SKM-1 (cell line): ENCODE measurements at regions not wholly inside any gene's neighbourhood (a gene's known extent, or its start where the extent isn't known, plus 50 kb on each side); places are given as distances from the start of the nearest gene placed in this dataset.
"Not testable (repeated sequence)": the region's sequence is repeated elsewhere in the genome, so short reads cannot be mapped to it uniquely, and the experiment has no call there.

Experiments used
- DNase-seq: peaks from one replicate; lab custom pipeline; 2025; ENCODE audit not compliant: unreplicated experiment; lab: John Stamatoyannopoulos, UW

GRCh38 chr2:20130821-20131645 is 79.6 kb upstream of the LAPTM4A start:
- DNase-seq: no peak

- DNase-seq: no peak
These were observed 78.7 kb upstream of the LAPTM4A start for GRCh38 chr2:20130160-20130560.

- DNase-seq: no peak
These were observed 78.1 kb upstream of the LAPTM4A start for GRCh38 chr2:20129331-20130159.

- DNase-seq: no peak
These were observed 77.3 kb upstream of the LAPTM4A start for GRCh38 chr2:20128506-20129330.

DNA sequence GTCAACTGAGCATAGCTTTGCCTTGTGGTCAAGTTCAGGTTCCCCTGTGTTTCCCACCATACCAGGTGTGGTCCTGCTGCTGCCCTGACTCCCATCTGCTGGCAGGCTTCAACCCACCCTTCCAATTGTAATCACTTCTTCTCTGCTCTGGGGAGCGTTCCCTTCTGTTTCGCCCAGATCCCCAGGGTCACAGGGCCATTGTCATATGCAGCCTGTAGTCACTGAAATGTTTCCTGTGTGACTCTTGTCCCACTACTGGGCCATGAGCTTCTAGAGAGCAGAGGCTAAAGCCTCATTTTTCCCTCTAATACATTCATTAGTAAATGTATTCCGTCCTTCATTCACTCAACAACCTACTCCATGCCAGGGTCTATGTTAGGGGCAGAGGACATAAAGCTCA is 75.0 kb upstream of the LAPTM4A start:
- no peak for DNase-seq

DNA sequence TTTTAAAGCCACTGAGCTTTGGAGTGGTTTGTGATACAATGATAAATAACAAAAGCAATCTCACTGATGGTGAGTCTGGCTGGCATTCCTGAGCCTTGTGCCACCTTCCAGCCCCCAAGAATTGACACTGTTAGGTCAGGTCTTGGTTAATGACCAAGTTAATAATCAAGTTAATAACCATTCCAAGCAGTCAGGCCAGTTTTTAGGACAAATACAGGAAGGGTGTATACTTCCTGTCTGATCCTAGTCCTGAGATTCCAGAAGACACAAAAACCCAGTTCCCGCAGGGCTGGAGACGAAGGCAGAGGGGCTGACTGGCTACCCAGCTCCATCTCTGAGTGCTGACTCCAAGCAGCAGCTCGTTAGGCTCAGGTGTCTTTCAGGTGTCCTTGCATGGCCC is 74.6 kb upstream of the LAPTM4A start:
- DNase-seq: no peak

GRCh38 chr2:20125616-20126015 is 74.2 kb upstream of the LAPTM4A start:
- no peak for DNase-seq

GRCh38 chr2:20125164-20125563 is 73.7 kb upstream of the LAPTM4A start:
- no peak for DNase-seq

- DNase-seq: no peak
These were observed 72.6 kb upstream of the LAPTM4A start for GRCh38 chr2:20123871-20124594.

GRCh38 chr2:20122864-20123263 is 71.4 kb upstream of the LAPTM4A start:
- DNase-seq: no peak

DNA sequence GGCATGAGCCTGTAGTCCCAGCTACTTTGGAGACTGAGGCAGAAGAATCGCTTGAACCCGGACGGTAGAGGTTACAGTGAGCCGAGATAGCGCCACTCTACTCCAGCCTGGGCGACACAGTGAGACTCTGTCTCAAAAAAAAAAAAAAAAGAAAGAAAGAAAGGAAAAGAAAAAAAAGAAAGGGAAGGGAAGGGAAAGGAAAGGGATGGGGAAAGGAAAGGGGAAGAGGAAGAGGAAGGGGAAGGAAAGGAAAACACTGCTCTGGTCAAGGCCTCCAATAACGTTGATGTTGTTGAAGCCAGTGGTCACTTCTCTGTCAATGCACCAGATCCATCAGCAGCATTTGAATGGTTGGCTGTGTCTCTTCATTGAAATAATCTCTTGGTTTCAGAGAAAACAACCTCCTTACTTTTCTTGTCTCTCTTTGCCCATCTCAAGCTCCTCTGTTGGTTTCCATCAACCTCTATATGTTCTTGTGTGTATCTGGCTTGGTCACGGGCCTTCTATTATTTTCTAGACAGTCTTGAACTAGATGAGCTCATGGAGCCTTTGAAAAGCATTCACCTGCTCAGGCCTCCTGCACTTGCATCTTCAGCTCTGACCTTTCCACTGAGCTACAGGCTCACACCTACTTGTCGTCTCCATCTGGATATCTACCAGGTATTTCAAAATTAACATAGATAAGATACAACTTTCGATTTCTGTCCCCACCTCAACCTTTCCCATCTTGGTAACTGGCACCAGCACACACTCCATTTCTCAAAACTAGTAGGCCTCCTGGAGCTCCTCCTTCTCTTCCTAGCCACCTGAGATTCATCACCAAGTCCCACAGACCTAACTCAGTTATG is 69.4 kb upstream of the LAPTM4A start:
- no peak for DNase-seq

- no peak for DNase-seq
These were observed 66.6 kb upstream of the LAPTM4A start for GRCh38 chr2:20118051-20118450.

- DNase-seq: no peak
These were observed 64.5 kb upstream of the LAPTM4A start for GRCh38 chr2:20115902-20116301.

- DNase-seq: no peak
These were observed 63.9 kb upstream of the LAPTM4A start for GRCh38 chr2:20115374-20115773.

DNA sequence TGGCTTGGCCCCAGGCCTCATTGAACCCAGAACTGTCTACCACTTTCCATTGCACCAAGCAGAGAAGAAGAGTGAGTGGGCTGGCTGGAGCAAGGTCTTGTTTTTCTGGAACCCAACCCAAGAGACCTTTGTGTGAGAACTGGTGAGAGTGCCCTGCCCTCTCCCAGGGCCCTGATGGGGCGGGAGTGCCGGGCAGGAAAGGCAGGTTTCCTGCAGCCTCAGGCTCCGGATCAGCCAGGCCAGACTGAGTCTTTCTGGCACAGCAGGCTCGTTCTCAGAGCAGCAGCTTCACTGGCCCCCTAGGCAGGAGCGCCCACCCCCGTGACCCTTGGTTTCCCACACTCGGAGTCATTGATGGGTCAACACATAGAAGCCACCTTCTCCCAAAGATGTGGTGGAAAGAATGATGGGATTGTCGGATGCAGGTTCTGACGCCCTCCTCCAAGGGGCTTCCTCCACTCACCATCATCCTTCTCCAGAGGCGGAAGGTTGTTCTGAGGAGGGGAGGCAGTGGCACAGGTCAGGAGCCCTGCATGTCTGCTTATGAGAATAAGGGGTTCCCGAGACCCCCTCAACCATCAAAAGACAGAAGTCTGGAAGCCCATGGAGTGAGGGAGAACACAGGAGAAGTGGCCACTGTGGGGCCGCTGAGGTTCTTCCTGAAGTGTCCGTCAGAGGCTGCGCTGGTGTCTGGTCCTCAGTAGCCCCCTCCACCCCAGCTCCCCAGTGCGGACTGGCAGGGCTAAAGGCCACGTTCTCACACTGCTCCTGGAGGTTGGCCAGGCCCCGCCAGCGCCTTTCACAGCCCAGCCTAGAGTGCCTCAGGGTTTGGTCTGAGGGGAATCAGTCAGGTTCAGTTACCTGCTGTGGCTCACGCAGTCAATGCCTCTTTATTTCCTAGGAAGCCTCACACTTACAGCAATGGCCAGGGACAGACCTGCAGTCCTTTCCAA is 62.8 kb upstream of the LAPTM4A start:
- DNase-seq: no peak

- DNase-seq: no peak
These were observed 61.8 kb upstream of the LAPTM4A start for GRCh38 chr2:20113004-20113796.

GRCh38 chr2:20112361-20112760 is 60.9 kb upstream of the LAPTM4A start:
- not testable (repeated sequence) for DNase-seq
